Right atrium auricular region (tissue), 2 donors: ENCODE measurements at regions not wholly inside any gene's neighbourhood (a gene's known extent, or its start where the extent isn't known, plus 50 kb on each side); places are given as distances from the start of the nearest gene placed in this dataset.

ENCODE experiments used
- DNase-seq: peaks from one replicate; pipeline ENCODE4 v3.0.0-alpha.2; 2019; ENCODE audit warnings: low spot score
- H3K27ac ChIP-seq, 2 donors: fragments of 200-600 bp; sonication (generic); 1 replicate in 1 of 2; 2 replicates in 1 of 2; pipeline ENCODE4 v1.5.1; 2016 to 2019
- H3K27me3 ChIP-seq, 2 donors: fragments of 200-600 bp; sonication (generic); one replicate each; pipeline versions ENCODE4 v1.5.1 to v1.6.0; 2017 to 2019
- H3K36me3 ChIP-seq: fragments of 200-600 bp; sonication (generic); one replicate; pipeline ENCODE4 v1.5.1; 2016
- H3K4me1 ChIP-seq, 2 donors: fragments of 200-600 bp; sonication (generic); one replicate each; pipeline versions ENCODE4 v1.5.1 to v1.6.0; 2017 to 2019
- H3K4me3 ChIP-seq, 2 donors: fragments of 200-600 bp; sonication (generic); 1 replicate in 1 of 2; 2 replicates in 1 of 2; pipeline ENCODE4 v1.5.1; 2017 to 2019; ENCODE audit warnings: mild to moderate bottlenecking in 1 of 2, moderate library complexity in 1 of 2
- H3K9me3 ChIP-seq, 2 donors: fragments of 200-600 bp; sonication (generic); one replicate each; pipeline ENCODE4 v1.5.1; 2019
- TF ChIP-seq, protein P1 (sequence below), 2 donors: fragments of 200-600 bp; sonication (generic); IDR thresholded peaks; one replicate each; pipeline ENCODE4 v1.5.1; 2019; ENCODE audit warnings: antibody characterized with exemption in 2 of 2

DNA sequence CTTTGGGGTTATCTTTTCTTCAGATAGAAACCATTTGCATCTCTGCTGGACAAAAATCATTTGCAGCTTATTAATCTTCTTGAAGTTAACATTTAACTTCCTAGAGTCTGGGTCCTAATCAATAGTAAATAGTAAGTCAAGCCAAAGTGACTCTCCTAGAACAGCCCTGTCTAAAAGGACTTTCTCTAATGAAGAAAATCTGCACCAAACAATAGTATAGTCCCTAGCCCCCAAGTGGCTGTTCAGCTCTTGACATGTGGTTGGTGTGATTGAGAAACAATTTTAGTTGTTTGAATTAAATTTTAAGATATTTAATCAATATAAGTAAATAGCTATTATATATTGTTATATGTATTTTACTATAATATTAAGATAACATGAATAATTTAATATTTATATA is 64.6 kb upstream of the SHB start:
- H3K27ac ChIP-seq, result no peak overlapping the region
- H3K4me1 ChIP-seq, result no peaks in the 10 kb centered on the region
- H3K27me3 ChIP-seq, result no peaks in the 10 kb centered on the region
- H3K9me3 ChIP-seq, result no peaks in the 10 kb centered on the region
- no peak for DNase-seq
- no peaks in the 10 kb centered on the region for H3K36me3 ChIP-seq
- no peak overlapping the region for H3K4me3 ChIP-seq
- TF ChIP-seq, protein P1, sequence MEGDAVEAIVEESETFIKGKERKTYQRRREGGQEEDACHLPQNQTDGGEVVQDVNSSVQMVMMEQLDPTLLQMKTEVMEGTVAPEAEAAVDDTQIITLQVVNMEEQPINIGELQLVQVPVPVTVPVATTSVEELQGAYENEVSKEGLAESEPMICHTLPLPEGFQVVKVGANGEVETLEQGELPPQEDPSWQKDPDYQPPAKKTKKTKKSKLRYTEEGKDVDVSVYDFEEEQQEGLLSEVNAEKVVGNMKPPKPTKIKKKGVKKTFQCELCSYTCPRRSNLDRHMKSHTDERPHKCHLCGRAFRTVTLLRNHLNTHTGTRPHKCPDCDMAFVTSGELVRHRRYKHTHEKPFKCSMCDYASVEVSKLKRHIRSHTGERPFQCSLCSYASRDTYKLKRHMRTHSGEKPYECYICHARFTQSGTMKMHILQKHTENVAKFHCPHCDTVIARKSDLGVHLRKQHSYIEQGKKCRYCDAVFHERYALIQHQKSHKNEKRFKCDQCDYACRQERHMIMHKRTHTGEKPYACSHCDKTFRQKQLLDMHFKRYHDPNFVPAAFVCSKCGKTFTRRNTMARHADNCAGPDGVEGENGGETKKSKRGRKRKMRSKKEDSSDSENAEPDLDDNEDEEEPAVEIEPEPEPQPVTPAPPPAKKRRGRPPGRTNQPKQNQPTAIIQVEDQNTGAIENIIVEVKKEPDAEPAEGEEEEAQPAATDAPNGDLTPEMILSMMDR (IDR thresholded peaks at IDR 0.05), result no peak

DNA sequence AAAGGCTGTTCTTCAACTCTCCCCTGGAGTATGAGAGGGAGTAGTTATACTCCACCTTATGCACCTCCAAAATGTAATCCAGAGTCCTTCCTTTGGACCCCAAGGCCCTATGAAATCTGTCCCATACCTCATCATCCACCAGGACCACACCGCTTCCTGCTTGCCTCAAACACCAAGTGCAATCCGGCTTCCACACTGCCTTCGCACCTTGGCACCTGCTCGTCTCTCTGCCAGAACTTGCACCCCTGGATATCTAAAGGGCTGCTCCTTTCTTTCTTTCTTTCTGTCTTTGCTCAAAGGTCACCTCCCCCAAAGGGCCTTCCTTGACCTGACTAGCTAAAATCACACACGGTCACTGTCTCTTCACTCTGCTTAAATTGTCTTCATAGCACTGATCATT is 63.9 kb upstream of the SHB start:
- H3K4me3 ChIP-seq, result no peak overlapping the region
- no peaks in the 10 kb centered on the region for H3K27me3 ChIP-seq
- no peak for DNase-seq
- H3K27ac ChIP-seq, result no peak overlapping the region
- H3K9me3 ChIP-seq, result no peaks in the 10 kb centered on the region
- H3K36me3 ChIP-seq, result no peaks in the 10 kb centered on the region
- TF ChIP-seq, protein P1 (IDR thresholded peaks at IDR 0.05), result no peak
- H3K4me1 ChIP-seq, result no peaks in the 10 kb centered on the region

DNA sequence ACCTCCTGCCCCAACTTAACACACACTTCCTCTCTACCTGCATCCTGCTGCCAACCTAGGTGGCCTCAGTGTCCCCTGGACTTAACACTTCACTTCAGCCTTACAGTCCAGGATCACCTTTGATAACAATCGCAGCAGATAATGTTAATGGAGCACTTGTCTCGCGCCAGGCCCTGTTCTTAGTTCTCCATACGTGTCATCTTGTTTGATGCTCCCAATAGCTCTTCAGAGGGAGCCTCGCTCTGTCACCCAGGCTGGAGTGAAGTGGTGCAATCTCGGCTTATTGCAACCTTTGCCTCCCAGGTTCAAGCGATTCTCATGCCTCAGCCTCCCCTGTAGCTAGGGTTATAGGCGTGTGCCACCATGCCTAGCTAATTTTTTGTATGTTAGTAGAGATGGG is 62.7 kb upstream of the SHB start:
- Histone ChIP-seq H3K4me3 (no peak overlapping the region), H3K27me3 (no peaks in the 10 kb centered on the region), H3K27ac (no peak overlapping the region), H3K9me3 (no peaks in the 10 kb centered on the region), H3K4me1 (no peaks in the 10 kb centered on the region), H3K36me3 (no peaks in the 10 kb centered on the region)
- no peak for DNase-seq
- TF ChIP-seq, protein P1 (IDR thresholded peaks at IDR 0.05), result no peak

DNA sequence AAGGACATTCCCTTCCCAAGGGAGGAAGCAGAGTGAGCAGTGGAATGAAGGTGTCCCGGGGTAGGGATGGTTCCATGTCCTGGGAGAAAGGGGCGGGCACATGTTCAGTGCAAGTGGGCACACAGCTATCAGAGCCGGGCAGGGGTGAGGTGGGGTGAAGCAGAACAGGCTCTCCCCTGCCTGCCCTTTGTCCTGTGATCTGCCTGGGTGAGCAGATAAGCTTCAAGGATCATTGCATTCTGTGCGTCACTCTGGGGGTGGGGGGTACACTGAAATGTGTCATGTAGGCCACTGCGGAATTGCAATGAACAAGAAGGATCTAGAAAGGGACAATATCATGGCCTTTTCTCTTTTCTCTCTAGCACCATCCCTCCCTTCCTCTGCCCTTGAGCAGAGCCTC is 61.7 kb upstream of the SHB start:
- no peak overlapping the region for H3K27ac ChIP-seq
- TF ChIP-seq, protein P1 (IDR thresholded peaks at IDR 0.05), result no peak

DNA sequence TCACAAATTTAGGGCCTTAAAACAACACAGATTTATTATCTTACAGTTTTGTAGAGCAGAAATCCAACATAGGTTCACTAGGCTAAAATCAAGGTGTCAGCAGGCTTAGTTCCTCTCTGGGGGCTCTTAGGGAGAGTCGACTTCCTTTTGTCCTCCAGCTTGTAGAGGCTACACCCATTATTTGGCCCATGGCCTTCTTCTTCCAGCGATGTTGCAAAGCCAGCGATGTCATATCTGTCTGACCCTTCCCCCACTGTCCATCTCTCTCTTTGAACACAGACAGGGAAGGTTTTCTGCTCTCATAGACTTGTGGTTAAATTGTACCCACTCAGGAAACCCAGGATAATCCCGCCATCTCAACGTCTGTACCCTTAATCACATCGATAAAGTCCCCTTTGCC is 60.3 kb upstream of the SHB start:
- no peak overlapping the region for H3K27ac ChIP-seq
- H3K4me1 ChIP-seq, result no peaks in the 10 kb centered on the region
- no peaks in the 10 kb centered on the region for H3K36me3 ChIP-seq
- no peaks in the 10 kb centered on the region for H3K9me3 ChIP-seq
- H3K4me3 ChIP-seq, result no peak overlapping the region
- TF ChIP-seq, protein P1 (IDR thresholded peaks at IDR 0.05), result no peak
- no peaks in the 10 kb centered on the region for H3K27me3 ChIP-seq
- DNase-seq, result no peak

More for the DNA sequence above, 61.7 kb upstream of the SHB start:
- H3K9me3 ChIP-seq, result no peaks in the 10 kb centered on the region
- H3K4me3 ChIP-seq, result no peak overlapping the region
- no peaks in the 10 kb centered on the region for H3K4me1 ChIP-seq
- no peaks in the 10 kb centered on the region for H3K27me3 ChIP-seq
- no peaks in the 10 kb centered on the region for H3K36me3 ChIP-seq
- no peak for DNase-seq

DNA sequence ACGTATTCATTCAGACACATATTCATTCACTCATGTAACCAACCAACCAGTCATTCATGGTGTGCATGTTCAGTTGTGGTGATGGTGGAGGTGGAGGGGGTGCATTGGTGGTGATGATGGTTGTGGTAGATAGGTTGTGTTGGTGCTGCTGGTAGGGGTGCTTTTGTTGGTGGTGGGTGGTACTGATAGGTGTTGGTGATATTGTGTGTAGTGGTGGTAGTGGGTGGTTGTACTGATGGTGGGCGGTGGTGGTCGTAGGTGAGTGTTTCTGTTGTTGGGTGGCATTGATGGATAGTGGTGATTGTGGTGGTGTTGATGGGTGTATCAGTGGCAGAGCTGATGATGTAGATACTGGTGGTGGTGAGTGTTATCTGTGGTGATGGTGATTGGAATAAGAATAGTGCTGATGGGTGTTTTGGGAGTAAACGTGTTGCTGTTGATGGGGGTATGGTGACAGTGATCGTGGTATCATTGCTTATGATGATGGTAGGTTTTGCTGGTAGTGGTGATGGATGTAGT is 59.8 kb upstream of the SHB start:
- H3K4me3 ChIP-seq, result no peak overlapping the region
- no peak overlapping the region for H3K27ac ChIP-seq
- H3K4me1 ChIP-seq, result no peaks in the 10 kb centered on the region
- TF ChIP-seq, protein P1 (IDR thresholded peaks at IDR 0.05), result no peak
- H3K9me3 ChIP-seq, result no peaks in the 10 kb centered on the region
- H3K27me3 ChIP-seq, result no peaks in the 10 kb centered on the region
- H3K36me3 ChIP-seq, result no peaks in the 10 kb centered on the region
- DNase-seq, result no peak
